ENCODE measurements at regions not wholly inside any gene's neighbourhood (a gene's known extent, or its start where the extent isn't known, plus 50 kb on each side); places are given as distances from the start of the nearest gene placed in this dataset.
"Not testable (repeated sequence)": the region's sequence is repeated elsewhere in the genome, so short reads cannot be mapped to it uniquely, and the experiment has no call there.

DNA sequence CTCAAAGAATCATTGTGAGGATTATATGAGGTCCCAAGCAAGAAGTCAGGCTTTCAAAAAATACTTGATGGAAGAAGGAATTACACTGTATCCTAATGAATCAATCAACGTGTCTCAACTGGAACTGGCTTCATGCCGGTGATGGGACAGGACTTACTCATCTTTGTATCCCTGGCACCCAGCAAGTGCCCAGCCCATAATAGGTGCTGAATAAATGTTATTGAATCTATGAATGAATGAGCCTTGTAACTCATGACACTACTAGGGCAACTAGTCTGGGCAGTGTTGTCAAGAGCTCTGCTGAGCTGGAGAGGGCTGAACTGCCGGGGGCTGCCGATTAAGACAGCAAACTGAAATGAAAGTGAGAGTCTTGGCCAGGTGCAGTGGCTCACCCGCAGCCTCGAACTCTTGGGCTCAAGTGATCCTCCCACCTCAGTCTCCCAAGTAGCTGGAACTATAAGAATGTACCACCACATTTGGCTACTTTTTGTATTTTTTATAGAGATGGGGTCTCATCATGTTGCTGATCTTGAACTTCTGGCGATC lies 87.2 kb upstream of the KIF5B start:
- DNase-seq (ENCODE audit: insufficient read length, low spot score) (no peak), FAIRE-seq (no peak)

DNA sequence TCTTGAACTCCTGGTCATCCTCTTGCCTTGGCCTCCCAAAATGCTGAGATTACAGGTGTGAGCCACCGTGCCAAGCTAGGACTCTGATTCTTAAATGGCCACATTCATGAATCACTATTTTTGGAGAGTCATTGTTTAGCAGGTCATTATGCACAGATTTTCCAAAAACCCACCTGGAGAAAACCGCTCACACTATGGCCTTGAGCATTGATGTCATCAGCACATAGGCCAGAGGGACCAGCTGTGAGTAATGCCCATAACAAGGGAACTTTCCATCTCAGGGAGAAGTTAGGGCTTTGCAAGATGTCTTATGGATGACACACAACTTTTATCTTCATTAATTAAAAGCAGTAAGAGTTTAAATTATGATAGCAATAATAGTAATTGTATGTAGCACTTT lies 86.4 kb upstream of the KIF5B start:
- DNase-seq (ENCODE audit: insufficient read length, low spot score) (no peak), FAIRE-seq (no peak)

GRCh38 chr10:32141018-32141807 lies 85.0 kb upstream of the KIF5B start:
- no peak for DNase-seq (ENCODE audit: insufficient read length, low spot score)
- no peak for FAIRE-seq

- DNase-seq (ENCODE audit: insufficient read length, low spot score) = no peak
- no peak for FAIRE-seq
Observed at GRCh38 chr10:32140403-32140802, 84.2 kb upstream of the KIF5B start.

DNA sequence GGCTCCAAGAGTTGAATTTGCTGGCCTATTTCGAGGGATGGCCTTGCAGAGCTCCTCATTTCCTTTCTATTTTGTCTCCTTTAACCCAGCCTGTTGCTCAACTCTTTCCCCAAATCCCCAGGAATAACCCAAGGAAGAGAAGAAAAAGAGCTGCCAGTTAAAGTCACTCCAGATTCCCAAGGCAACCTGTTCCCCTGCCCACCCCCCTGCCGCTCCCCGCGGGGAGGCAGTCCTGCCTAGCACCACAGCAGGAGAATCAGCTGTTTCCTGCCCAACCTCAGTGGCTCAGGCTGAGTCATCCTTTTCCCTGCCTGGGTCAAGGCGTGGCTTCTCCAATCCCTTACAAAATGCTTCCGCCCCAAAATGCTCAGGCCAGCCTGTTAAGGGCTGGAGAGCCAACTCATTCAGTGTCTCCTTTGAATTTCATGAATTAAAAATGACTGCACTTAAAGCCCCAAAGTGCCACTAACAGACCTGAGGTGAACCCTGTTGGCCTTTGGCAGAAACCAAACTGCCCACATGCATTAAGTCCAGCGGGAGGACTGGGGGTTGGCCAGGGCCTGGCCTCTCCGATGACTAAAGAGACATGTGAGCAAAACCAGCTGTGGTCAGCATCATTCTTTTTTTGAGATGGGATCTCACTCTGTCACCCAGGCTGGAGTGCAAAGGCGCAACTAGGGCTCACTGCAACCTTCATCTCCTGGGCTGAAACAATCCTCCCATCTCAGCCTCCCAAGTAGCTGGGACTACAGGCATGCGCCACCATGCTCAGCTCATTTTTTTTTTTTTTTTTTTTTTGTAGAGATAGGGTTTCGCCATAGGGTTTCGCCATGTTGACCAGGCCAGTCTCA lies 83.2 kb upstream of the KIF5B start:
- FAIRE-seq (no peak), DNase-seq (ENCODE audit: insufficient read length, low spot score) (no peak)

GRCh38 chr10:32136927-32137326 lies 80.7 kb upstream of the KIF5B start:
- not testable (repeated sequence) for DNase-seq (ENCODE audit: insufficient read length, low spot score); FAIRE-seq

DNA sequence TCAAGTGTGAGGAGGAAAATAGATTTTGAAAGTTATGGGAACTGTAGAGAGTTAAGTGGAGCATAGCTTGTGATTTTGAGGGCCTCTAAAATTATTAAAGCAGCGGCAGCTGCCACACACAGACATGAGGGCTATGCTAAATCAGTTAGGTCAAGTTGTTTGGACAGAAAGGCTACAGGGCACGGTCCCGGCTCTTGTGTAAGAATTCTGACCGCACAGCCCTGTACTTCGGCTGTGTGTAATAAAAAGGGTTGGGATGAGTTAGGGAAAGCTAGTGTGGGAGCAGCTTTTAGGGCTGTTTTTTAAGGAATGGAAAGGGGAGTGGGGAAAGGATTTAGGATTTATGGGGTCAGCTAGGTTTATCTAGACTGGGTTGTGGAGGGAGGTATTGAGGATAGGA lies 79.6 kb upstream of the KIF5B start:
- not testable (repeated sequence) for DNase-seq (ENCODE audit: insufficient read length, low spot score); FAIRE-seq

- no peak for FAIRE-seq
Observed at GRCh38 chr10:32132357-32132946, 76.2 kb upstream of the KIF5B start.

DNA sequence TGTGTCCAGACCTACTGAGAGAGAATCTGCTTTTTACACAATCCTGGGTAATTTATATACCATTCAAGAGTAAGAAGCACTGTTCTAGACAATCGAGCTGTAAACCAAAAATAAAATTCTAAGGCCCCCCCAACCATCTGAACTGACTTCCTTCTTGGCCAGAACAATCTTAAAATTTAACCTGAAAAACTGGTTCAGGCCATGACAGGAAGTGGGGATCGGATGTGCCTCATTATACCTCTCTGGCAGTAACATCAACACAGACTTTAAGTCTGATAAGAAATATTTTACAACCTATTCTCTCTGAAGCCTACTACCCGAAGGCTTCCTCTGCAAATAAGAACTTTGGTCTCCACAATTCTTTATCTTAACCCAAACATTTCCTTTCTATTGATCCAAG lies 75.2 kb upstream of the KIF5B start:
- FAIRE-seq (no peak), DNase-seq (ENCODE audit: insufficient read length, low spot score) (no peak)

More at GRCh38 chr10:32132357-32132946, 76.2 kb upstream of the KIF5B start:
- DNase-seq (ENCODE audit: insufficient read length, low spot score) = no peak

DNA sequence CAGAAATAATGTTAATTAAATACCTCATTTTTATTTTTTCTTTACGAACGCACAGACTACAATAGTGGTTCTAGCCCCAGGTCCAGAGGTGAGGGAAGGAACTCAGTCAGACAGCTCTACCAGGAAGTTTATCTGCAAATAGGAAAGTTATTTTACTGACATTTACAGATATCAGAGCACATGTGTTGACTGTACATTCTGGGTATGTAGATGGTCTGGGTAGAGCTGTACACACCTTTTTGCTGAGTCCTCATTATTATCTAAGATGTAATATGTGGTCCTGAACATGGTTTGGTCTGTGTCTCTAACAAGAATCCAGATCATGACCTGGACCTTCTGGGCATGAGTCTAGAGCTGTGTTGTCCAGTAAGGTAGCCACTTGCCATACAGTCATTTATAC lies 74.6 kb upstream of the KIF5B start:
- FAIRE-seq = no peak
- DNase-seq (ENCODE audit: insufficient read length, low spot score) = no peak

- FAIRE-seq (no peak), DNase-seq (ENCODE audit: insufficient read length, low spot score) (no peak)
Observed at GRCh38 chr10:32125023-32125422, 68.8 kb upstream of the KIF5B start.

GRCh38 chr10:32123021-32123420 lies 66.8 kb upstream of the KIF5B start:
- DNase-seq (ENCODE audit: insufficient read length, low spot score) = no peak
- FAIRE-seq = no peak

DNA sequence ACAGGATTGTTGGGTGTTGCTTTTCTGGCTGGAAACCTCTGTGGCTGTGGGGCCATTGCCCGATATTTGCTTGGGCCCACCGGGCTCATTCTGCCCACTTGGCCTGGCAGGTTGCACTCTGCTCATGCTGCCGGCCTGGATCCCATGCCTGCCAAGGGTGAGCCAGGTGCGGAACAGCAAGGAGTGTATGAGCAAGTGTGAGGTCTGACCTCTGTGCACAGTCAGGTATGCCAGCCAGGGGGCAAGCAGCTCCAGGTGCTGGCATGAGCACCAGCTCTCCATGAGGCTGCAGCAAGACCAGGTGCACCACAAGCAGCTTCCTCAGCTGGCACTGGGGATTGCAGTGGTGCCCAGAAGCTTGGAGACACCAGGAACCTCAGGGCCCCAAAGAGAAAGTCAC lies 65.4 kb upstream of the KIF5B start:
- no peak for FAIRE-seq
- no peak for DNase-seq (ENCODE audit: insufficient read length, low spot score)

DNA sequence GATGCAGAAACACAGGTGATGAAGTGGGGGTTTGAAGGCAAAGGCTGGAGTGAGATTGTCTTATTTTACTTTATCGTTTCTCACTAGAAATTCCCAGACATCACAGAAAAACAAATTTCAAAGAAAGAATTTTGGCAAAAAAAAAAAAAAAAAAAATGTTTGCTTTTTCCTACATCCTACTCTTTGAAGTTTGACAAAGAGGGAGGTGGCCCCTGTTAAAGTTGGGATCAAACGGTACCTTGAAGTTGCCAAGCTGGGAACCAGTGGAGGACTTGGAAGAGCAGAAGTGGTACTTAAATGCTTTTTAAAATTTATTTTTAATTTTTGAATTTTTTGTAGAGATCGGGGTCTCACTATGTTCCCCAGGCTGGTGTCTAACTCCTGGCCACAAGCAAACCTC lies 63.9 kb upstream of the KIF5B start:
- DNase-seq (ENCODE audit: insufficient read length, low spot score) (no peak), FAIRE-seq (no peak)

DNA sequence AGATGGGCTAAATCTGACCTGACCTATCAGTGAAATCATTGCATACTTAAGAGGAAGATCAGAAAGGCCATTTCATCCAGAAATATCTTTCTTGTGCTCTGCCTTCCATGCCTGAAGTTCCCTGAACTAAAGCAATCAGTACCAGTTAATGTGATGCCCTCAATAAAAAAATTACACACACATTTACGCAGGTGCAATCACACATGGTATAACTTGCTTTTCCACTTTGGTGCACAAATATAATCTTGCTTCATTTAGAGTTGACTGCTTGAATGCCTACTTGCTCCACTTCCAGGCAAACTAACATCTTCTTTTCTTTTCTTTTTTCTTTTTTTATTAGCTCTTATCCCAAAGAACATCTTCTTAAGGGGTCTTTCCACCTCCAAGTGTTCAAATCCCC lies 58.3 kb upstream of the KIF5B start:
- no peak for FAIRE-seq
- no peak for DNase-seq (ENCODE audit: insufficient read length, low spot score)

DNA sequence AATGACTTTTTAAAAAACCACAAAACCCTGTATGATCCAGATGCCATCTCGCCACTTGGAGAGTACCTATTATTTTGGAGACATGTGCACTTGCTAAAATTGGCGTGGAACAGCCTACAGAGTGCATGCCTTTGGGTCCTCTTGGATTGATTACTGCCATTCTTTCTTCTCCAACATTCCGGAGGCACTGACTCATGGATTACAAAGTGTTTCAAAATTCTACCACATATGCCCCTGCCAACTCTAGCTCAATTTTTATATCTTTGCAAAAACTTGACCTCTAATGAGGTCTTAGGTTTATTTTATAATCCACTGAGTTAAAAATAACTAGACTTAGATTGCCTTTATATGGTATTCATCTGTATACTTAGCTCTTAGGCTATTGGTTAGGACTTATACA lies 55.8 kb upstream of the KIF5B start:
- FAIRE-seq = no peak
- DNase-seq (ENCODE audit: insufficient read length, low spot score) = no peak

DNA sequence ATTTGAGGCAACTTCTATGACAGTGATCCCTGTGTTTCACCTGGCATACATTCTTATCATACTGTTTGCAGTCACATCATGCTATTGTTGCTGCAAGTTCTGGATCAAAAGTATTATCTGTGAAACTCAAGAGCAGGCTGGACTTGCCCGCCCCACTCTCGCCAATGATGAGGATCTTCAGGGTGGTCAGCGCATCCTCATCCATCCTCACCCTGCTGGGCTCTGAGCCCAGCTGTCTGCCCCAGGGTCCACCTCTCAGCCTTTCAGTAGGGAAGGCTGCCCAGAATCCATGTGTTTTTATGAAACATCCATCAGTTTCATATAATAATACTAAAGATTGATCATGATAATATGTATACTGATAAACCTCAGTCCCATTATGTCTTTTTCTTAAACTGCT lies 55.4 kb upstream of the KIF5B start:
- DNase-seq (ENCODE audit: insufficient read length, low spot score) (no peak), FAIRE-seq (no peak)

DNA sequence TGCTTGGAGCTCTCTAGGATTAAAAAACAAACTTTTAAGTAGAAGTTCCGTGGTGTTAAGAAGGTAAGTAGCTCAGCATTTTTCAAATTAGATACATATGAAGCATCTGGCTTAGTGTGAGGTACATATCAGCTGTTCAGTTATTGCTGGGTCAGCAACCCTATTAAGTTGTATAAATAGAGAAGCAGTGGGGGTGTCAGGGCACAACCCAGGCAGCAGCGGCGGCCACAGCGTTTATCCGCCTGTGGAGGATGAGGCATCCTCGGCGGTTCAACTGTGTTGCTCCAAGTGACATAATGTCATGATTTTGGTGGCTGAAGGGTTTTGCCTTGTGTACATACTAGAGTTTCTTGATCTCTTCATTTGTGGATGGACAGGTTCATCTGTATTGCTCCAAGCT lies 54.6 kb upstream of the KIF5B start:
- FAIRE-seq (no peak), DNase-seq (ENCODE audit: insufficient read length, low spot score) (no peak)

DNA sequence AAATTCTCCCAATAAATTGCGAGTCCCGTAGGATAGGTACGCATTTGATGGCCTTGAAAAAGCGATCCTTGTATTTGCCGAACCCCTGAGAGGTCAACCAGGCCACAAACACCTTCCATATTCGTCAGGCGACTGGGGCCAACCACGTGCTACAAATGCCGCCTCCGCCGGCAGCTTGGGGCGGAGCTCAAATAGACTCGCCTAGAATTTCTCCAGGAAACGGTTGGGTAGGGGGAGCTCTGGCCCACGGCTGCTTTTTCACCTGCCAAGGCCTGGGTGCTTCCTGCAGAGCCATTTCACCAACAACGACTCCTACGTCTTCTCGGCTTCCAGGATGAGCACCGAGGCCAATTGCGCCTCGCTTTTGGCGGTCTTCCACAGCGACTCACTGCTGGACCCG lies 53.4 kb upstream of the KIF5B start:
- DNase-seq (ENCODE audit: insufficient read length, low spot score) (no peak), FAIRE-seq (no peak)
